ENCODE measurements at regions not wholly inside any gene's neighbourhood (a gene's known extent, or its start where the extent isn't known, plus 50 kb on each side); places are given as distances from the start of the nearest gene placed in this dataset.

DNA sequence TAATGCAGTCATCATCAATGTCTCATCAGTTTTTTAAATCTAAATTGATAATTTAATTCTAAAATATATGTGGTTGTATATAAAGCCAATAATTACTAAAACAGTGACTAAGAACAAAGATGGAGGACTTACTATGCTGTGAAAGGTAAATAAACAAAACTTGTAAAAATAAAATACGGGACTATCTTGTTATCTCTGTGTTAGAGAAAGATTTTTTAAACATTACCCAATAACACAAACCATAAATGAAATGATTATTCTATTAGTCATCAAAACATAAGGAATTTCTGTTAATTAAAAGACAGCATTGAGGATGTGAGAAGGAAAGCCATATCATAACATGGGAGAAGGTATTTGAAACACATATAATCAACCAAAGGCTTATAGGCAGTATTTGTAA lies 226.2 kb upstream of the SMC2 start:
- TF ChIP-seq SRY (CRISPR knock-in tag; IDR thresholded peaks at IDR 0.05), result no peak
- TF ChIP-seq, protein P1, sequence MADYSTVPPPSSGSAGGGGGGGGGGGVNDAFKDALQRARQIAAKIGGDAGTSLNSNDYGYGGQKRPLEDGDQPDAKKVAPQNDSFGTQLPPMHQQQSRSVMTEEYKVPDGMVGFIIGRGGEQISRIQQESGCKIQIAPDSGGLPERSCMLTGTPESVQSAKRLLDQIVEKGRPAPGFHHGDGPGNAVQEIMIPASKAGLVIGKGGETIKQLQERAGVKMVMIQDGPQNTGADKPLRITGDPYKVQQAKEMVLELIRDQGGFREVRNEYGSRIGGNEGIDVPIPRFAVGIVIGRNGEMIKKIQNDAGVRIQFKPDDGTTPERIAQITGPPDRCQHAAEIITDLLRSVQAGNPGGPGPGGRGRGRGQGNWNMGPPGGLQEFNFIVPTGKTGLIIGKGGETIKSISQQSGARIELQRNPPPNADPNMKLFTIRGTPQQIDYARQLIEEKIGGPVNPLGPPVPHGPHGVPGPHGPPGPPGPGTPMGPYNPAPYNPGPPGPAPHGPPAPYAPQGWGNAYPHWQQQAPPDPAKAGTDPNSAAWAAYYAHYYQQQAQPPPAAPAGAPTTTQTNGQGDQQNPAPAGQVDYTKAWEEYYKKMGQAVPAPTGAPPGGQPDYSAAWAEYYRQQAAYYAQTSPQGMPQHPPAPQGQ (CRISPR knock-in tag; IDR thresholded peaks at IDR 0.05; ENCODE audit: borderline replicate concordance), result no peak
- TF ChIP-seq TGIF2 (CRISPR knock-in tag; IDR thresholded peaks at IDR 0.05), result no peak
- no peak for TF ChIP-seq GATAD1 (CRISPR knock-in tag; IDR thresholded peaks at IDR 0.05)
- no peak for TF ChIP-seq SNRNP70 (IDR thresholded peaks at IDR 0.05; ENCODE audit: low read depth, low read length)
- TF ChIP-seq, protein P2, sequence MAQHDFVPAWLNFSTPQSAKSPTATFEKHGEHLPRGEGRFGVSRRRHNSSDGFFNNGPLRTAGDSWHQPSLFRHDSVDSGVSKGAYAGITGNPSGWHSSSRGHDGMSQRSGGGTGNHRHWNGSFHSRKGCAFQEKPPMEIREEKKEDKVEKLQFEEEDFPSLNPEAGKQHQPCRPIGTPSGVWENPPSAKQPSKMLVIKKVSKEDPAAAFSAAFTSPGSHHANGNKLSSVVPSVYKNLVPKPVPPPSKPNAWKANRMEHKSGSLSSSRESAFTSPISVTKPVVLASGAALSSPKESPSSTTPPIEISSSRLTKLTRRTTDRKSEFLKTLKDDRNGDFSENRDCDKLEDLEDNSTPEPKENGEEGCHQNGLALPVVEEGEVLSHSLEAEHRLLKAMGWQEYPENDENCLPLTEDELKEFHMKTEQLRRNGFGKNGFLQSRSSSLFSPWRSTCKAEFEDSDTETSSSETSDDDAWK (CRISPR knock-in tag; IDR thresholded peaks at IDR 0.05), result no peak
- no peak for TF ChIP-seq BHLHE40 (IDR thresholded peaks at IDR 0.05; ENCODE audit: low read length)
- TF ChIP-seq ATF3 (CRISPR knock-in tag; IDR thresholded peaks at IDR 0.05), result no peak
- no peak for TF ChIP-seq KDM5B (CRISPR knock-in tag; IDR thresholded peaks at IDR 0.05; ENCODE audit: borderline replicate concordance)
- TF ChIP-seq FOXJ3 (CRISPR knock-in tag; IDR thresholded peaks at IDR 0.05; ENCODE audit: borderline replicate concordance), result no peak
- no peak for TF ChIP-seq ZNF296 (CRISPR knock-in tag; conservative IDR thresholded peaks at IDR 0.05)
- no peak for TF ChIP-seq ZFP36 (IDR thresholded peaks at IDR 0.05; ENCODE audit: borderline replicate concordance, low read depth, low read length, partially characterized antibody)
- no peak for TF ChIP-seq ZNF546 (CRISPR knock-in tag; conservative IDR thresholded peaks at IDR 0.05)
- TF ChIP-seq, protein P3, sequence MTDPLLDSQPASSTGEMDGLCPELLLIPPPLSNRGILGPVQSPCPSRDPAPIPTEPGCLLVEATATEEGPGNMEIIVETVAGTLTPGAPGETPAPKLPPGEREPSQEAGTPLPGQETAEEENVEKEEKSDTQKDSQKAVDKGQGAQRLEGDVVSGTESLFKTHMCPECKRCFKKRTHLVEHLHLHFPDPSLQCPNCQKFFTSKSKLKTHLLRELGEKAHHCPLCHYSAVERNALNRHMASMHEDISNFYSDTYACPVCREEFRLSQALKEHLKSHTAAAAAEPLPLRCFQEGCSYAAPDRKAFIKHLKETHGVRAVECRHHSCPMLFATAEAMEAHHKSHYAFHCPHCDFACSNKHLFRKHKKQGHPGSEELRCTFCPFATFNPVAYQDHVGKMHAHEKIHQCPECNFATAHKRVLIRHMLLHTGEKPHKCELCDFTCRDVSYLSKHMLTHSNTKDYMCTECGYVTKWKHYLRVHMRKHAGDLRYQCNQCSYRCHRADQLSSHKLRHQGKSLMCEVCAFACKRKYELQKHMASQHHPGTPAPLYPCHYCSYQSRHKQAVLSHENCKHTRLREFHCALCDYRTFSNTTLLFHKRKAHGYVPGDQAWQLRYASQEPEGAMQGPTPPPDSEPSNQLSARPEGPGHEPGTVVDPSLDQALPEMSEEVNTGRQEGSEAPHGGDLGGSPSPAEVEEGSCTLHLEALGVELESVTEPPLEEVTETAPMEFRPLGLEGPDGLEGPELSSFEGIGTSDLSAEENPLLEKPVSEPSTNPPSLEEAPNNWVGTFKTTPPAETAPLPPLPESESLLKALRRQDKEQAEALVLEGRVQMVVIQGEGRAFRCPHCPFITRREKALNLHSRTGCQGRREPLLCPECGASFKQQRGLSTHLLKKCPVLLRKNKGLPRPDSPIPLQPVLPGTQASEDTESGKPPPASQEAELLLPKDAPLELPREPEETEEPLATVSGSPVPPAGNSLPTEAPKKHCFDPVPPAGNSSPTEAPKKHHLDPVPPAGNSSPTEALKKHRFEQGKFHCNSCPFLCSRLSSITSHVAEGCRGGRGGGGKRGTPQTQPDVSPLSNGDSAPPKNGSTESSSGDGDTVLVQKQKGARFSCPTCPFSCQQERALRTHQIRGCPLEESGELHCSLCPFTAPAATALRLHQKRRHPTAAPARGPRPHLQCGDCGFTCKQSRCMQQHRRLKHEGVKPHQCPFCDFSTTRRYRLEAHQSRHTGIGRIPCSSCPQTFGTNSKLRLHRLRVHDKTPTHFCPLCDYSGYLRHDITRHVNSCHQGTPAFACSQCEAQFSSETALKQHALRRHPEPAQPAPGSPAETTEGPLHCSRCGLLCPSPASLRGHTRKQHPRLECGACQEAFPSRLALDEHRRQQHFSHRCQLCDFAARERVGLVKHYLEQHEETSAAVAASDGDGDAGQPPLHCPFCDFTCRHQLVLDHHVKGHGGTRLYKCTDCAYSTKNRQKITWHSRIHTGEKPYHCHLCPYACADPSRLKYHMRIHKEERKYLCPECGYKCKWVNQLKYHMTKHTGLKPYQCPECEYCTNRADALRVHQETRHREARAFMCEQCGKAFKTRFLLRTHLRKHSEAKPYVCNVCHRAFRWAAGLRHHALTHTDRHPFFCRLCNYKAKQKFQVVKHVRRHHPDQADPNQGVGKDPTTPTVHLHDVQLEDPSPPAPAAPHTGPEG (CRISPR knock-in tag; IDR thresholded peaks at IDR 0.05), result no peak
- TF ChIP-seq ZNF598 (CRISPR knock-in tag; IDR thresholded peaks at IDR 0.05; ENCODE audit: borderline replicate concordance), result no peak
- Histone ChIP-seq H3K9me3 (ENCODE audit: low read length) (no peaks in the 10 kb centered on the region), H3K9ac (ENCODE audit: insufficient read depth, low read depth, low read length) (no peak overlapping the region), H3K27me3 (ENCODE audit: control insufficient read depth in 1 of 2, insufficient read depth in 2 of 2, low read length in 2 of 2) (no peaks in the 10 kb centered on the region), H3K4me1 (ENCODE audit: insufficient read depth, low read length) (no peaks in the 10 kb centered on the region), H3K36me3 (replicated peaks in 1 of 2; ENCODE audit: control insufficient read depth in 1 of 2, insufficient read depth in 2 of 2, low read length in 2 of 2) (no peaks in the 10 kb centered on the region), H3K4me3 (replicated peaks in 1 of 3; ENCODE audit: insufficient read depth in 1 of 3, low read depth in 2 of 3, low read length in 3 of 3) (no peak overlapping the region), H3K79me2 (ENCODE audit: insufficient read depth, low read length) (no peaks in the 10 kb centered on the region), H4K20me1 (ENCODE audit: insufficient read depth, low read length) (no peaks in the 10 kb centered on the region), H3K27ac (ENCODE audit: extremely low read length, insufficient read depth, low read length) (no peak overlapping the region), H2AFZ (ENCODE audit: low read length) (no peak overlapping the region), H3K4me2 (ENCODE audit: low read depth, low read length) (no peak overlapping the region)
- 2% methylated on average over 1 of the region's 1 CpG for WGBS (ENCODE audit: low lambda C conversion rate)
- CTCF ChIA-PET (ENCODE audit: low intra/inter-chr PET ratio, low total read pairs), result no interaction called here
- DNase-seq (ENCODE audit: low spot score) (no peak), ATAC-seq (no peak), FAIRE-seq (no peak)
- in situ Hi-C loops (cut with HindIII; ENCODE audit: extremely low pct_ligation_motif_present, low pct_unique_long_range_greater_than_20kb) (no loop called here), intact Hi-C loops (cut with micrococcal nuclease; ENCODE audit: unreplicated experiment) (no loop called here)
- POLR2A ChIA-PET, result no interaction called here
- no TSS peak for BruUV-seq (replicated peaks)
